ENCODE measurements at regions not wholly inside any gene's neighbourhood (a gene's known extent, or its start where the extent isn't known, plus 50 kb on each side); places are given as distances from the start of the nearest gene placed in this dataset.

GRCh38 chrX:883588-883987, 253.0 kb downstream of the SHOX start:
- TF ChIP-seq CTCF (IDR thresholded peaks at IDR 0.05) (no peak), POLR2A (IDR thresholded peaks at IDR 0.05) (no peak)

All from adrenal gland (tissue), 5 donors.